Kidney epithelial cell (primary cell): ENCODE measurements at regions not wholly inside any gene's neighbourhood (a gene's known extent, or its start where the extent isn't known, plus 50 kb on each side); places are given as distances from the start of the nearest gene placed in this dataset.
A peak's percentile ranks its signal among the peaks of the same experiment; 100 is the strongest.

Source experiments
- DNase-seq: peaks from one replicate; pipeline ENCODE4 v3.0.0-alpha.2; 2010; ENCODE audit warnings: low read depth
- H3K27me3 ChIP-seq: 2 replicates; pipeline ENCODE4 v1.6.0; 2011; ENCODE audit warnings: low read length; ENCODE audit not compliant: control insufficient read depth, insufficient read depth
- H3K36me3 ChIP-seq: 2 replicates; pipeline ENCODE4 v1.5.1; 2011; ENCODE audit warnings: low read length; ENCODE audit not compliant: control insufficient read depth, insufficient read depth
- H3K4me3 ChIP-seq: 2 replicates; pipeline ENCODE4 v1.5.1; 2011; ENCODE audit warnings: low read depth, mild to moderate bottlenecking, control low read depth, low read length
- TF ChIP-seq, protein P1 (sequence below): IDR thresholded peaks from 2 replicates; pipeline ENCODE4 v1.5.1; 2011; ENCODE audit warnings: mild to moderate bottlenecking, moderate library complexity, low read length, control low read depth, inconsistent platforms; ENCODE audit not compliant: insufficient read depth, poor library complexity, severe bottlenecking

DNA sequence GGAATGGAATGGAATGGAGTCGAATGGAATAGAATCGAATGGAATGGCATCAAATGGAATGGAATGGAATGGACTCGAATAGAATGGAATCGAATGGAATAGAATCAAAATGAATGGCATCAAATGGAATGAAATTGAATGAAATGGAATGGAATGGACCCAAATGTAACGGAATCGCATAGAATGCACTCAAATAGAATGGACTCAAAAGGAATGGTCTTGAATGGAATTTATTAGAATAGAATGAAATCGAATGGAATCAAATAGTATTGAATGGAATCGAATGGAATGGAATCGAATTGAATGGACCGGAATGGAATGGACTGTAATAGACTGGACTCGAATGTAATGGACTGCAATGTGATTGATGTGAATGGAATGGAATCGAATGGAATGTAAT lies 501.4 kb upstream of the WSB1 start:
- Histone ChIP-seq H3K27me3 (no peaks in the 10 kb centered on the region), H3K36me3 (no peaks in the 10 kb centered on the region), H3K4me3 (no peak overlapping the region)
- TF ChIP-seq, protein P1, sequence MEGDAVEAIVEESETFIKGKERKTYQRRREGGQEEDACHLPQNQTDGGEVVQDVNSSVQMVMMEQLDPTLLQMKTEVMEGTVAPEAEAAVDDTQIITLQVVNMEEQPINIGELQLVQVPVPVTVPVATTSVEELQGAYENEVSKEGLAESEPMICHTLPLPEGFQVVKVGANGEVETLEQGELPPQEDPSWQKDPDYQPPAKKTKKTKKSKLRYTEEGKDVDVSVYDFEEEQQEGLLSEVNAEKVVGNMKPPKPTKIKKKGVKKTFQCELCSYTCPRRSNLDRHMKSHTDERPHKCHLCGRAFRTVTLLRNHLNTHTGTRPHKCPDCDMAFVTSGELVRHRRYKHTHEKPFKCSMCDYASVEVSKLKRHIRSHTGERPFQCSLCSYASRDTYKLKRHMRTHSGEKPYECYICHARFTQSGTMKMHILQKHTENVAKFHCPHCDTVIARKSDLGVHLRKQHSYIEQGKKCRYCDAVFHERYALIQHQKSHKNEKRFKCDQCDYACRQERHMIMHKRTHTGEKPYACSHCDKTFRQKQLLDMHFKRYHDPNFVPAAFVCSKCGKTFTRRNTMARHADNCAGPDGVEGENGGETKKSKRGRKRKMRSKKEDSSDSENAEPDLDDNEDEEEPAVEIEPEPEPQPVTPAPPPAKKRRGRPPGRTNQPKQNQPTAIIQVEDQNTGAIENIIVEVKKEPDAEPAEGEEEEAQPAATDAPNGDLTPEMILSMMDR, result no peak
- DNase-seq, result peak; percentile 18

DNA sequence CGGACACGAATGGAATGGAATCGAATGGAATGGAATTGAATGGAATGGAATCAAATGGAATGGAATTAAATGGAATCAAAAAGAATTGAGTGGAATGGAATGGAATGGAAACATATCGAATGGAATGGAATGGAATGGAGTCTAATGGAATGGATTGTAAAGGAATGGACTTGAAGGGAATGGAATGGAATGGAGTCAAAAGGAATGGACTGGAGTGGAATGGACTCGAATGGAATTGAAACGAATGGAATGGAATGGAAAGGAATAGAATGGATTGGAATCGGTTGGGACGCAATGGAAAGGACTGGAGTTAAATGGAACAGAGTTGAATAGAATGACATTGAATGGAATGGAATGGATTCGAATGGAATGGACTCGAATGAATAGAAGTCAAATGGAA lies 486.9 kb upstream of the WSB1 start:
- no peak for DNase-seq
- Histone ChIP-seq H3K4me3 (no peak overlapping the region), H3K36me3 (no peaks in the 10 kb centered on the region), H3K27me3 (no peaks in the 10 kb centered on the region)
- TF ChIP-seq, protein P1, result no peak

DNA sequence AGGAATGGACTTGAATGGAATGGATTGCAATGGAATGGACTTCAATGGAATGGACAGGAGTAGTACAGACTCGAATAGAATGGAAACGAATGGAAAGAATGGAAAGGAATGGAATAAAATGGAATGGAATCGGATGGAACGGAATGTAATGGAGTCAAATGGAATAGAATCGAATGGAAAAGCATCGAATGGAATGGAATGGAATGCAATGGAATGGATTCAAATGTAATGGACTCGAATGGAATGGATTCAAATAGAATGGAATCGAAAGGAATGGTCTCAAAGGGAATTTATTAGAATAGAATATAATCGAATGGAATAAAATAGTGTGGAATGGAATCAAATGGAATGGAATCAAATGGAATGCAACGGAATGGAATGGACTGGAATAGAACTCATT lies 484.9 kb upstream of the WSB1 start:
- no peak overlapping the region for H3K4me3 ChIP-seq
- DNase-seq, result no peak
- no peaks in the 10 kb centered on the region for H3K27me3 ChIP-seq
- TF ChIP-seq, protein P1, result no peak
- no peaks in the 10 kb centered on the region for H3K36me3 ChIP-seq

DNA sequence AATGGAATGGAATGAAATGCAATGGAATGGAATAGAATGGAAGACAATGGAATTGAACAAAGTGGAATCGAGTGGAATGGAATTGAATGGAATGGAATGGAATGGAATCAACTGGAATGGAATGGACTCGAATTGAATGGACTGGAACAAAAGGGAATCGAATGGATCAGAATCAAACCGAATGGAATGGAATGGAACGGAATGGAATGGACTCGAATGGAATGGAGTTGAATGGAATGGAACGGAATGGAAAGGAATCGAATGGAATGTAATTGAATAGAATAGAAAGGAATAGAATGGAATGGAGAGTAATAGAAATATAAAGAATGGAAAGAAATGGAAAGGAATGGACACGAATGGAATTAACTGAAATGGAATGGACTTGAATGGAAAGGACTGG lies 475.2 kb upstream of the WSB1 start:
- DNase-seq, result no peak
- H3K36me3 ChIP-seq, result no peaks in the 10 kb centered on the region
- TF ChIP-seq, protein P1, result no peak

More for the DNA sequence above, 475.2 kb upstream of the WSB1 start:
- Histone ChIP-seq H3K27me3 (no peaks in the 10 kb centered on the region), H3K4me3 (no peak overlapping the region)
